ENCODE measurements at regions not wholly inside any gene's neighbourhood (a gene's known extent, or its start where the extent isn't known, plus 50 kb on each side); places are given as distances from the start of the nearest gene placed in this dataset.
"Not testable (repeated sequence)": the region's sequence is repeated elsewhere in the genome, so short reads cannot be mapped to it uniquely, and the experiment has no call there.

DNA sequence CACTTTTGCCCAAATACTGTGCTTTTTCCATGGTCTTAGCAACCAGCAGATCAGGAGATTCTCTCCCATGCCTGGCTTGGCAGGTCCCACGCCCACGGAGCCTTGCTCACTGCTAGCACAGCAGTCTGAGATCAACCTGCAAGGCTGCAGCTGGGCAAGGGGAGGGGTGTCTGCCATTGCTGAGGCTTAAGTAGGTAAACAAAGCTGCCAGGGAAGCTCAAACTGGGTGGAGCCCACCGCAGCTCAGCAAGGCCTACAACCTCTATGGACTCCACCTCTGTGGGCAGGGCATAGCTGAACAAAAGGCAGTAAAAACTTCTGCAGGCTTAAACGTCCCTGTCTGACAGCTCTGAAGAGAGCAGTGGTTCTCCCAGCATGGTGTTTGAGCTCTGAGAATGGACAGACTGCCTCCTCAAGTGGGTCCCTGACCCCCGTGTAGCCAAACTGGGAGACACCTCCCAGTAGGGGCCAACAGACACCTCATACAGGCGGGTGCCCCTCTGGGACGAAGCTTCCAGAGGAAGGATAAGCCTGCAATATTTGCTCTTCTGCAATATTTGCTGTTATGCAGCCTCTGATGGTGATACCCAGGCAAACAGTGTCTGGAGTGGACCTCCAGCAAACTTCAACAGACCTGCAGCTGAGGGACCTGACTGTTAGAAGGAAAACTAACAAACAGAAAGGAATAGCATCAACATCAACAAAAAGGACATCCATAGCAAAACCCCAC lies 132.8 kb upstream of the STARD13 start:
- DNase-seq, result not testable (repeated sequence)

DNA sequence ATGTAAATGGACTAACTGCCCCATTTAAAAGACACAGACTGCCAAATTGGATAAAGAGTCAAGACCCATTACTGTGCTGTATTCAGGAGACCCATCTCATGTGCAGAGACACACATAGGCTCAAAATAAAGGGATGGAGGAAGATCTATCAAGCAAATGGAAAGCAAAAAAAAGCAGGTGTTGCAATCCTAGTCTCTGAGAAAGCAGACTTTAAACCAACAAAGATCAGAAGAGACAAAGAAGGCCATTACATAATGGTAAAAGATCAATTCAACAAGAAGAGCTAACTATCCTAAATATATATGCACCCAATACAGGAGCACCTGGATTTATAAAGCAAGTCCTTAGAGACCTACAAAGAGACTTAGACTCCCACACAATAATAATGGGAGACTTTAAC lies 134.6 kb upstream of the STARD13 start:
- DNase-seq, result not testable (repeated sequence)

DNA sequence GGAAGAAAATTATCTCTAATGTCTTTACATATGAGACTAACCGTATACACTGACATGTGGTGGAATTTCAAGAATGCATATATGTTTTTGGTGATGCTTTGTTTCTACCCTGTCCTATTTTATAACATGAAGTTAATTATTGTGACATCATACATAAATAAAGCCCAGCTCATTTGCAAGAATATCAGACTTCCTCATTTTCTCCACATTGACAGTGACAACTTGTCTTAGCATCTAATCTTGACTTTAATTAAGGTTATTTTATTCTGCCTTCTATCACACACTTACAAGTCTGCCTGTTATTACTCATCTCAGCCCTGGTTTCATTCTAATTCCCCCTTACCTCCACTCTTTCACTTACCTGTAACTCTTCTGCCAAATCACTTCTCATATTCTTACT lies 140.6 kb upstream of the STARD13 start:
- no peak for DNase-seq

DNA sequence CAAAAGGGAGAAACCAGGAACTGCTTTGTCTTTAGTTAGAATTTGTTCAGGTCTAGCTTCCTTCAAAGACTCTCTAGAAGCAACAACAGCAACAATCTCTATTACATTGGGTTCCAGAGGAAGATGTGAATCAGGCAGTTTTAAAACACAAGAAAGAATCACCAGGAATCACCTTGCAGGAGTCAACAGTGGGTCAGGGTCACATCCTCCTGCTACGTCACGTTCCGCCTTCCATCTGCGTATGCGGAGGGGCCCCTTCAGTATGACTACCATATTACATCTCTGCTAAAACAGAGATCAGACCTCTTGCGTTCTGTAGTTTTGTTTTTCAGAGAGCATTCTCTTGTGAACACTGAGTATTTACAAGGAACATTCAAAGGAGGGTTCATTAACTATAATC lies 147.8 kb upstream of the STARD13 start:
- DNase-seq, result no peak

DNA sequence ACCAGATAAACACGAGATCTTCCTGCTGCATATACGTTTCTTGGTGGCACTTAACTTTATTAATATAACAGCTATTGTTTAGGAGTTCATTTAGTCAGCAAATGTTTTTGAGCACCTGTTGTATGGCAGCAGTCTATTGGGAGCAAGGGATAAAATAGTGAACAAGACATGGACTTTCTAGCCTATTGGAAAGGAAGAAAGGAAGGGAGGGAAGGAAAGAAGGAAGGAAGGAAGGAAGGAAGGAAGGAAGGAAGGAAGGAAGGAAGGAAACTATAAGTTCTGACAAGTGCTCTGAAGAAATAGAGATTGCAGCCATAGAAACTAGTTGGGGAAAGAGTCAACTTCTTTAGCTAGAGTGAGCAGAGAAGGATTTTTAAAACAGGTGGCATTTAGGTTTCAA lies 149.1 kb upstream of the STARD13 start:
- no peak for DNase-seq

DNA sequence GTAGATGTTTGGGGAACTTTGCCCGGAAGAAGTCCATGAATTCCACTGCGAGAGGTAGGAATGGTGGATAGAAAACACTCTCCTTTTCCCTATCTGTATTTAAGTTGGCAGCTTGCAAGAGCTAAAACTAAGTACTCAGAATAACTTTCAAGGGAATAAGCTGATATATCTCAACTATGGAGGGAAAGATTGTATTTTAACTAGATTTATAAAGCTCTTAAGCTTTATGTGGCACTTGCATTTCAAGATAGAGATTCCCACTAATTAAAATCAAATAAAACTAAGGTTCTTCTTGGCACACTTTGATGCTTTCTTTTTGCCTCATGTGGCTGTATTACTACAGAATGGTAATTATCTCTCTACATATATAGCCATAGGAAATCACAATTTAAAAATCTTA lies 149.7 kb upstream of the STARD13 start:
- DNase-seq, result no peak

DNA sequence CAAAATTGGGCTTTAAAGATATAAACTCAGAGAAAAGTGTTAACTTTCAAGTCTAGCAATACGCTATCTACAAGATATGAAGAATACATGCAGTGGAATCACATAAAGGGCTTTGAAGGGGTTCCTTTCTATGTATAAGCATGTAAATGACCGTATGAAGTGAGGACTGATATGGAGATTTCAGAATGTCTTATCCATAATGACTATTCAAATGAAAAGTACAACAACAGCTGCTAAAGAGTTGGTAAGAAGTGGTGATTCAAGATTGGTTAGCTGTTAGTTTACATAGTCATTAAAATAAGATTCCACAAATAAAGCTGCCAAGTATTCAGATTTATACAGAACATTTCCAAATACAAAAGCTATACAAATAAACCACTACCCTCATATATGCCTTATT lies 153.4 kb upstream of the STARD13 start:
- no peak for DNase-seq

DNA sequence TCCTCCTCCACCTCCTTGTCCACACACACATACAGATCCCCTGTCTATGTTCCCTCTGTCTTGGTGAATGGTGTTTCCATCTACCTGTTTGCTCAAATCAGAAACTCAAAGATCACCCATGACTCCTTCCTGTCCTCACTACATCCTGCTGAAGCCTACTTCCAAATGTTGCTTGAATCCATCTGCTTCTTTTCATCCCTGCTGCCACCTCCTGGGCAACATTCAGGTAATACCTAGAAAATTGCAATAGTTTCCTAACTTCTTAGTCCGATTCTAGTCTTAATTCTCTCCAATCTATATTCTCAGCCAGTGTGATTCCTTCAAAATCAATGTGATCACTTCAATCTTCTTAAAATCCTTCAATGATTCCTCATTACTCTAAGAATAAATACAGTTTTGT lies 155.5 kb upstream of the STARD13 start:
- no peak for DNase-seq

DNA sequence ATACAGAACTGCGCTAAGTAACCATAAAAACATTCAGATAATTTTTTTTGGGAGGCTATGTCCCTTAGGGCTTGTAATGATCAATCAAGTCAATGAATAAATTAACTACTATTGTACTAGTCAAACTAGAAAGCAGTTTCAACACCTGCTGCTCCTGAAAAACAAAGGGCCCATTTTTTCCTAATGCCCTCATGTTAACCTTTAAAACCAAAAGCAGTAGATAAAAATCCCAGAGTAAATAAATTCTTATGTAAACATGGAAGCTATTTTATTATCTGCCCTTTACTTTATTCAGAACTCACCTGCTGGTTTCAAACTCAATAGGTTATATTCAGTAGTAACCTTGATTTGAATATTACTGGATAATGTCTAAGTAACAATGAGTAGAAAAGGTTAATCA lies 159.5 kb upstream of the STARD13 start:
- DNase-seq, result no peak

DNA sequence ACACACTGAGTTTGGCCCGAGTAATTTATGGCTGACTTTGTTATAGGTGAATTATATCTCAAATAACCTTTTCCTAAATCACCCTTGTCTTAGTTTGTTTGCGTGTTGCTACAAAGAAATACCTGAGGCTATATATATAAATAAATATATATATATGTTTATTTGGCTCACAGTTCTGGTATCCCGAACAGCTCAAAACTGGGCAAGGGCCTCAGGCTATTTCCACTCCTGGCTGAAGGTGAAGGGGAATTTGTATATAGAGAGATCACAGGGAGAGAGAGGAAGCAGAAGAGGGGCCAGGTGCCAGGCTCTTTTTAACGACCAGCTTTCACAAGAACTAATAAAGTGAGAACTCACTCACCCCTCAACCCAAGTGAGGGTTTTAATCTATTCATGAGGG lies 159.9 kb upstream of the STARD13 start:
- no peak for DNase-seq

DNA sequence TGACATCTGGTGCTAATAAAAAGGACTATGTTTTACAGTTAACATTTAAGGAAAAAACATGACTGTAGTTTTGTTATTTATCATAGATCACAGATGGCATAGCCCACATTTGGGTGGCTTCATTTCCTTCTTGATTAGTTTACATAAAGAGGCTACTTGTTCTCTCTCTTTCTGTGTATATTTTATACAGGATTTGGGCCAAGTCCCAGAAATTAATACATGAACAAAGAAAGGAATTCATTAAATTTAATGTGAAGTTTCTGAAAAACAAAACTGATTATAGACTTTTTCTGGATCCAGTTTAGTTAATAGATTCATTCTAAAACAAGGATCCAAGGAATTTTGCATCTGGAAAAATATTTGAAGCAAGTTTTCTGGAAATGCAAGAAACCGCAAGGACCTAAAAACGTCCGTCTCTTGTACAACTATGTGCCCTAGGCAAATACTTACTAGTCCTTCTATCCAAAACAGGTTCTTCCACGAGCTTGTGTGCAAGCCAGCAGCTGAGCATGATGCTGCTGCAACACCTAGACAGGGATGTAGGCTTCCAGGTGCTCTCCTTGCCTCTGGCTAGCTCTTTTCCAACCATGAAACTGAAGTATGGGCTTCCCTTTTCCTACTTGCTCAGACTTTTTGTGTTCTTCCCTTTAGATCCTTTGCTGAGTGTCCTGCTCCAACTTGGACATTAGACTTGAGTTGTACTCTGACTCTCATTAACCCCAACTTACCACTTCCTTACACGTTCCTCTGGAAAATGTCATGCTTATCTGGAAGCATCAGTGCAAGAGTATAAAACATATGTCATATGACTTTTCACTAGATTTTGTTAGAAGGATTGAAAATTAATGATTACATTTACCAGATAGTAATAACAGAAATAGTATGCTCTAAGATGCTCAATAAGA lies 161.5 kb upstream of the STARD13 start:
- no peak for DNase-seq

DNA sequence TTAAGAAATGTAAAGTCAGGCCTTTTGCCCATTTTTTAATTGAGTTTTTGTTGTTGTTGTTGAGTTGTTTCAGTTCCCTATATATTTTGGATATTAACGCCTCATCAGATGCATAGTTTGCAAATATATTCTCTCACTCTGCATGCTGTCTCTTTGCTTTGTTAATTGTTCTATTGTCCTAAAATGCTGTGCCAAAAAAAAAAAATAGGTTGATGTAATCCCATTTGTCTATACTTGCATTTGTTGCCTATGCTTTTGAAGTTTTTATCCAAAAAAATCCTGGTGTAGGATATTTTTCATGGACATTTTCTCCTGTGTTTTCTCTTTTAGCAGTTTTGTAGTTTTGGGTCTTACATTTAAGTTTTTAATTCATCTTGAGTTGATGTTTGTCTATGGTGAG lies 163.3 kb upstream of the STARD13 start:
- no peak for DNase-seq

DNA sequence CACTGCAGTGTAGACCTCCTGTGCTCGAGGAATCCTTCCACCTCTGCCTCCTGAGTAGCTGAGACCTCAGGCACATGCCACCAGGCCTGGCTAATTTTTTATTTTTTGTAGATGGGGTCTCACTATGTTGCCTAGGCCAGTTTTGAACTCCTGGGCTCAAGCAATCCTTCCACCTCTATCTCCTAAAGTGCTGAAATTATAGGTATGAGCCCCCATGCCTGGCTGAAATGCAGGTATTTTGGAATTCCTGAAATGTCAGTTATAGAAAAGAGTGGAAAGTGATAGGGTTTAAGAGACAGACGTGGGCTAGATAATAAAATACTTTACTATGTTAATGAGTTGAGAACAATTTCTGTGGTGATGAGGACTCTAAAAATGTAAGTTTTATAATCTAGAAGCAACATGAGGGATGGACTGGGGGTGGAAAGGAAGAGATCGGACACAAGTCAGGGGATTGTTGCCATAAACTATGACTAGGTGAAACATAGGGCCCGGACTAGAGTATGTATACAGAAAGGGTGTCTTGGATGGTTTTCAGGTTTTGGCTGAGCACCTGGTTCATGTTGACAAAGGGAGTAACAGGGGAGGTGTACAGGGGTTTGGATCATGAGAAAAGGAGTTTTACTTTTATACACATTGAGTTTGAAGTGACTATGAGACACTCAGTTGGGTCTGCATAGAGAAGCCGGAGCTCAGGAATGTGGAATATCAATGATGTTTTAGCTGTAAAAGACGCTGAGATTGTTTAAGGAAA lies 165.6 kb upstream of the STARD13 start:
- no peak for DNase-seq

DNA sequence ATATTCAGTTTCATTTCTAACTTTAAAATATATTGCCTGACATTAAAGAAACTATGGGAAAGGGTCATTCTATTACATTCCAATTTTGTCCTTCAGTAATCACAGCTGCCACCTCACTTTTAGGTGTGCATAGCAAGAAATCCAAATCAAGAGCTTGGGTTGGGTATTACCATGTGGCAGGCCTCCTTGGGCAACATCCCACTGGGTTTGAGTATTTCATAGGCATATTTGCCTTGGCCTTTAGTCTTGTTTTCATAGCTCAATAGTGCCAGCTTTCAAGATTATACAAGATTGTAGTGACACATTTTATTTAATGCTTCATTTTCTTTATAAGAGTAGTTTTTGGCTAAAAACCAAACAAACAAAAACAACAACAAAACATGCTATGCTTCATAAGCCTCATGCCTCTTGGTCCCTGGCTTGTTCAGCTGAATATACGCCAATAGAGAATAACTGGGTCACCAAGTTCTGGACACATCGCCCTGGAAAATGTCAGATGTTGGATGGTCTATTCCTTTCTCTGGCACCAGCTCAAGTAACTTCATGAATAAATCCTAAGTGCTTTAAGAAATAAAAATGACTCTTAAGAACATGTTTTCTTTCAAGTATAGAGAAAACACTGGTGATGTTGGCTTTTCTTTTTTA lies 167.4 kb upstream of the STARD13 start:
- DNase-seq, result no peak

DNA sequence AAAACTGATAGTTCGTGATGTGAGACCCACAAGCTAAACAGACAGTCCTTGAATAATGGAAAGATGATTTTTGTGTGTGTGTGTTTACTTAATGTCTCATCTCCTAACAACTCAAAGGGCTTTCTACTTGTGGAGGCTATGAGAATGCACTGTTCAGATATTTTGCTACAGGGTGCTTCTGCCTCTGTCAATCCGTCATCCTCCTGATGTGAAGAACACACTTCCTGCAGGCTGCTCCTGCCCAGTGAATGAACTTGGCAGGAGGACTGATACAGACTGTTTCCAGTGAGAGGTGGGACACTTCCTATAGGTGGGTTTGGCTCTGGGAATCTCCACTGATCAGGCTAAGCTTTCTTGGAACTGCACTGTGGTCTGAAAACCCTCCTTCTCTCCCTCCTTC lies 168.4 kb upstream of the STARD13 start:
- no peak for DNase-seq

DNA sequence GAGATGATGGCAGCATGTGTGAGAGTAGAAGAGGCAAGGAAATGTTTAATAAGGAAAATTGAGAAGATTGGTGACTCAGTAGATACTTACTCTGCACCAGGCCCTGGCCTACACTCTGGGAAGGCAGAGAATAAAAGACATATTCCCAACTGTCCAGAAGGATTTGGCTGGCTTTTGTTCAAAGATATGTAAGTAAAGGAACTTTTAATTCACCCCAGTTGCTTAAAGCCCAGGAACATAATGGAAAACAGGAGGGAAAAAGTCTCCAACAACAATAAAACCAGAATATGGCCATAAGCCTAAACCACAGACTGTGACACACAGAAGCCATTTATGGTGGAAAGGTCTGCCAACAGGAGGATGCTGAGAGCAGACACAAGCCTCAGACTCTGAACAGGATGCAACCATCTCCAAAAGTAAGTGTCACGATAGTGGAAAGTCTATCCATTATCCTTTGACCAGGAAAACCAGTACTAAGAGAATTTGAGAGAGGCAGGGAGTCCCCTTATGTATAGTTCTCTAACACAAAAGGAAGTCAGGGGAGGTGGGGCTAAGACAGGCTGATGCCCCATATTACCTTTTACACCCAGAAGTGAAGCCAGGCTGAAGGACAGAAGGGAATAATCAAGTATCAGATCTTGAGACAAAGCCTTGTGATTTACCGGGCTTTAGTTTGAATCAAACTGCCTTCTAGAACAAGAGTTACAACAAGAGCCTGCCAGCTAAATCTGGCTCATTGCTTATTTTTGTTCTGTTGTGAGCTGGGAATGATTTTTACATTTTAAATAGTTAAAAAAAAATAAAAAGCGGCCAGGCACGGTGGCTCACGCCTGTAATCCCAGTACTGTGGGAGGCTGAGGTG lies 169.5 kb upstream of the STARD13 start:
- no peak for DNase-seq

DNA sequence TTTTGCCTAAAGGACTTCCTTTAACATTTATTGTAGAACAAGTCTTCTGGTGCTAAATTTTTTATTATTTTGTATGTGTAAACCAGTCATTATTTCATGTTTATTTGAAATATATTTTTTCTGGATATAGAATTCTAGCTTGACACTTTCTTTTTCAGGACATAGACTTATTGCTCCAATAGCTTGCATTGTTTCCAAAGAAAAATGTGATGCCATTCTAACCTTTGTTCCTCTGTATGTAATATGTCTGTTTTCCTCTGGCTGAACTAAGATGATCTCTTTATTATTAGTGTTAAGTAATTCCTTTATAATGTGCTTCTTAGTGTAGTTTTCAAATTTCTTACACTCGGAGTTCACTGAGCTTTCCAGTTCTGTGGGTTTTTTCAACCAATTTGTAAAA lies 174.1 kb upstream of the STARD13 start:
- DNase-seq, result no peak

DNA sequence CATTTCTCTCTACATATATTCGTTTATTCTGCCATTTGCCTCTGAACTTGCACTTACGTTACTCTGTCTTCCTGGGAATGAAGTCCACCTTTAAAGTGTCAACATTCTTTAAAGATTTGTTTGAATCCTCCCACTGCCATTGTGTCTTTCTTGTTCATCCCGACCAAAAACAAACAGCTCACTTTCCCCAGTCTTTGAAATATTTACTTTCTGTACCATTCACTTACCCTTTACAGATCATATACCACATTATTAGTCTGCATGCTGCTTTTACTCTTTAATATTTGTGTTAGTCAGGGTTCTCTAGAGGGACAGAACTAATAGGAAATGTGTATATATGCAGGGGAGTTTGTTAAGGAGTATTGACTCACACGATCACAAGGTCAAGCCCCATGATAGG lies 176.6 kb upstream of the STARD13 start:
- no peak for DNase-seq

DNA sequence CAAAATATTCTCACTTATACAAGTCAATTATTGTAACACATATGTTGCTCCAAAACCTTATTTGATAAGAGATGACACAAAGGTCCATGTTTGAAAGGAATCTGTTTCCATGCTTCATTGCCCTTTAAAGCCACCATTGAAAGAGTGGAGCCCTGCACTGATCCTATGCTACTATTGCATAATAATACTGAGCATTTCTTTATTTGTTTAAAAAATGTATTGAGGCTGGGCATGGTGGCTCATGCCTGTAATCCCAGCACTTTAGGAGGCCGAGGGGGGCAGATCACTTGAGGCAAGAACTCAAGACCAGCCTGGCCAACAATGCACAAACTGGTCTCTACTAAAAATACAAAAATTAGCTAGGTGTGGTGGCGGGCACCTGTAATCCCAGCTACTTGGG lies 178.8 kb upstream of the STARD13 start:
- DNase-seq, result no peak

DNA sequence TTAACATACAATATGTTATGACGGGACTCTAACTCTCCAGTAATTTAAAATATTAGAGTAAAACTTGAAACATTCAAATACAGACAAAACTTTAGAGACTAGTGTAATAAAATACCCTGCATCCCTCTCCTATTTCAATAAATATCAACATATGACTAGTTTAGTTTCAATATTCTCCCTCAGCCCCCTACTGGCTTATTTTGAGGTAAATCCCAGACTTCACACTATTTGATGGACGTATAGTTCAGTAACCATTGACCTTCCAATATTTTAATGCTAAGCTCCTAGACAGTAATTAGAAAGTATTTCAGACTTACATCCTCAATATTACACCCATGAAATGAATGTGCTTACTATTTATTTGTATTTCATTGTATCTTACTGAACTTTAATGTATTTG lies 180.7 kb upstream of the STARD13 start:
- no peak for DNase-seq

DNA sequence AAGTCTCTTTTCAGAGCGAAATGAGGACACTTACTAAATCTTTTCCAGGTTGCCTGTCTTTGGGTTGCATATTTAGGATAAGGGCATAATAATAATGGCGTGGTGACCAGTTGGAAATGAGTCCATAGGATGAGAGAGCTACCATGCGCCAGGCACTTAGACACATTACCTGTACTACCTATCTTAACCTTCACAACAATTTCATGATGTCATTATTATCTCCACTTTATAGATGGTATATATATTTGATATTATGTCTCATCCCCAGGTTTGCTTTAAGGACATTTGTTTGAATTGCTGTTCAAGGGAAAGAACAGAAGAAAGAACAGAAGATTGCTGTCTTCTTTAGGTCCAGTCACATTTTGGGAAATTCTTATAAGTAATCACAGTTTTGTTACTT lies 182.0 kb upstream of the STARD13 start:
- DNase-seq, result no peak

DNA sequence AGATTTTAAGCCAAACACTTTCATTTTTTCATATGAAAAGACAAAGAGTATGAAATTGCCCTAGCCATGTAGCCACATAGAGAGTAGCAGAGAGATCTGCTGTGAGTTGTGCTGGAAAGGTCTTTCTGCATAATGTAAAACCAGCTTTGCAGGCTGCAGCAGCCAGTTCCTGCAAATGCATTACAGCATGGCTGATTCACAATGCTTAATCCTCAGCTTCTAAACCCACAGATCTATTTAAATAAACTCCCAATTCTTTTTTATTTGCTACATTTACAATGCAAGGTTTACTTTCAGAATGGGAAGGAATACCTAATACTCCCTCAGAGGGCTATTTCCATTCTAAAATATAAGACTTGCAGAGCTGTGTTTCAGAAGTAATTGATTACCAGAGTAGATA lies 185.6 kb upstream of the STARD13 start:
- no peak for DNase-seq
